ENCODE measurements at regions not wholly inside any gene's neighbourhood (a gene's known extent, or its start where the extent isn't known, plus 50 kb on each side); places are given as distances from the start of the nearest gene placed in this dataset.

GRCh38 chrX:554271-554670, 76.3 kb upstream of the SHOX start:
- H3K9me2 ChIP-seq = no peaks in the 10 kb centered on the region
- no peaks in the 10 kb centered on the region for H4K20me1 ChIP-seq (ENCODE audit: insufficient read depth)
- H2AFZ ChIP-seq (ENCODE audit: low read depth) = no peak overlapping the region
- ChIA-PET POLR2A (no interaction called here), CTCF (no interaction called here)
- DNase-seq = no peak
- H3K79me2 ChIP-seq (ENCODE audit: insufficient read depth) = no peaks in the 10 kb centered on the region
- no peak overlapping the region for H3K27ac ChIP-seq (ENCODE audit: low read depth in 2 of 2, low read length in 1 of 2)
- H3F3A ChIP-seq (replicated peaks; ENCODE audit: insufficient read depth) = no peaks in the 10 kb centered on the region
- H3K9ac ChIP-seq = no peak overlapping the region
- H3K4me1 ChIP-seq (ENCODE audit: control insufficient read depth in 1 of 2, insufficient read depth in 2 of 2, low read depth in 1 of 2, low read length in 1 of 2) = no peaks in the 10 kb centered on the region
- H3K9me3 ChIP-seq = no peaks in the 10 kb centered on the region
- no peak overlapping the region for H3K4me2 ChIP-seq
- H3K4me3 ChIP-seq (ENCODE audit: low read depth in 2 of 2, low read length in 1 of 2) = no peak overlapping the region
- H3K27me3 ChIP-seq (ENCODE audit: insufficient read depth) = no peaks in the 10 kb centered on the region
- no peak for TF ChIP-seq FOXM1 (IDR thresholded peaks at IDR 0.05; ENCODE audit: low read depth)
- TF ChIP-seq NFIC (IDR thresholded peaks at IDR 0.05; ENCODE audit: borderline replicate concordance) = no peak
- no peak for TF ChIP-seq RCOR1 (IDR thresholded peaks at IDR 0.05; ENCODE audit: low read length)
- no peak for TF ChIP-seq EZH2phosphoT487 (IDR thresholded peaks at IDR 0.05; ENCODE audit: borderline replicate concordance, low read depth)
- no peak for TF ChIP-seq REST (IDR thresholded peaks at IDR 0.05; ENCODE audit: low read depth, low read length)
- TF ChIP-seq CHD2 (IDR thresholded peaks at IDR 0.05; ENCODE audit: low read length, partially characterized antibody) = no peak
- TF ChIP-seq, protein P1, sequence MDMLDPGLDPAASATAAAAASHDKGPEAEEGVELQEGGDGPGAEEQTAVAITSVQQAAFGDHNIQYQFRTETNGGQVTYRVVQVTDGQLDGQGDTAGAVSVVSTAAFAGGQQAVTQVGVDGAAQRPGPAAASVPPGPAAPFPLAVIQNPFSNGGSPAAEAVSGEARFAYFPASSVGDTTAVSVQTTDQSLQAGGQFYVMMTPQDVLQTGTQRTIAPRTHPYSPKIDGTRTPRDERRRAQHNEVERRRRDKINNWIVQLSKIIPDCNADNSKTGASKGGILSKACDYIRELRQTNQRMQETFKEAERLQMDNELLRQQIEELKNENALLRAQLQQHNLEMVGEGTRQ (IDR thresholded peaks at IDR 0.05; ENCODE audit: borderline replicate concordance, low read depth, low read length) = no peak
- TF ChIP-seq TCF12 (IDR thresholded peaks at IDR 0.05) = no peak
- no peak for TF ChIP-seq GABPA (IDR thresholded peaks at IDR 0.05; ENCODE audit: low read depth)
- TF ChIP-seq TEAD4 (IDR thresholded peaks at IDR 0.05; ENCODE audit: borderline replicate concordance, insufficient read depth) = no peak
- TF ChIP-seq ZBTB33 (IDR thresholded peaks at IDR 0.05; ENCODE audit: borderline replicate concordance, low read depth) = no peak
- H3K36me3 ChIP-seq (replicated peaks in 1 of 2; ENCODE audit: control insufficient read depth in 1 of 2, insufficient read depth in 2 of 2, low read length in 1 of 2) = no peaks in the 10 kb centered on the region
- 24% methylated on average over 21 of the region's 21 CpGs for WGBS (ENCODE audit: low lambda C conversion rate)
